ENCODE measurements at regions not wholly inside any gene's neighbourhood (a gene's known extent, or its start where the extent isn't known, plus 50 kb on each side); places are given as distances from the start of the nearest gene placed in this dataset.

- no peak for TF ChIP-seq CTCF (IDR thresholded peaks at IDR 0.05 in 4 of 5, conservative IDR thresholded peaks at IDR 0.05 in 1 of 5)
- no peak for TF ChIP-seq POLR2A (IDR thresholded peaks at IDR 0.05)
Observed at GRCh38 chr10:3548702-3549101, 236.3 kb downstream of the KLF6 start.

All from gastrocnemius medialis (tissue), 4 donors.